HEK293T (cell line): ENCODE measurements at regions not wholly inside any gene's neighbourhood (a gene's known extent, or its start where the extent isn't known, plus 50 kb on each side); places are given as distances from the start of the nearest gene placed in this dataset.

ENCODE experiments used
- ARNT ChIP-seq: fragments of 450-650 bp; IDR thresholded peaks from 2 replicates; pipeline ENCODE4 v1.6.1; 2017; ENCODE audit warnings: mild to moderate bottlenecking
- FOXK2 ChIP-seq: fragments of 450-650 bp; IDR thresholded peaks from 2 replicates; pipeline ENCODE4 v1.6.1; 2016; ENCODE audit warnings: mild to moderate bottlenecking
- FOXM1 ChIP-seq: fragments of 450-650 bp; IDR thresholded peaks from 2 replicates; pipeline ENCODE4 v1.6.1; 2017; ENCODE audit warnings: mild to moderate bottlenecking, borderline replicate concordance
- NFRKB ChIP-seq: fragments of 450-650 bp; IDR thresholded peaks from 2 replicates; pipeline ENCODE4 v1.6.1; 2016; ENCODE audit warnings: mild to moderate bottlenecking, moderate library complexity
- PKNOX1 ChIP-seq: fragments of 450-650 bp; IDR thresholded peaks from 2 replicates; pipeline ENCODE4 v1.6.1; 2016
- TARDBP ChIP-seq: fragments of 450-650 bp; IDR thresholded peaks from 2 replicates; pipeline ENCODE4 v1.6.1; 2016

- TF ChIP-seq FOXM1 (no peak), TARDBP (no peak), NFRKB (no peak), ARNT (no peak), PKNOX1 (no peak), FOXK2 (no peak)
Observed at GRCh38 chr2:43139996-43140621, 86.3 kb downstream of the ZFP36L2 start.
